ENCODE measurements at regions not wholly inside any gene's neighbourhood (a gene's known extent, or its start where the extent isn't known, plus 50 kb on each side); places are given as distances from the start of the nearest gene placed in this dataset.

DNA sequence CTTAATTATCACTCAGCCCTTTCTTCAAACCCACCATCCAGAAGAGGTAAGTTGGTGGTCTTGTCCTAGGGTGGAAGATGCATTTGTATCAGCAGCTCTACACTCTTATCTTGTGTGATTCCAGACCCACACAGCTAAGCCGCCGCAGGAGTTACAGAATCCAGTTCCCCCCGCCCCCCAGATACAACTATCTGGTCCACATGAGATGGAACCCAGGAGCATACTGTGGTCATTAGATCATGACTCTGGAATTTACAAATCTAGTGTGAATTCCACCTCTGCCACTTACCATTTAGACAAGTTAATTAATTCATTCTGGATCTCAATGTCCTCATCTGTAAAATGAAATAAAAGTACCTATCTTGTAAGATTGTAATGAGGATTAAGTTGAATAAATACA, 486.4 kb downstream of the BCL11A start:
- no peak for DNase-seq (ENCODE audit: low read depth)
- Histone ChIP-seq H3K4me3 (ENCODE audit: low read depth, low read length) (no peak overlapping the region), H3K36me3 (ENCODE audit: control insufficient read depth, insufficient read depth, low read length) (no peaks in the 10 kb centered on the region), H3K27me3 (ENCODE audit: control insufficient read depth, insufficient read depth, low read length) (peaks cover 3% of the 10 kb centered on the region)
- TF ChIP-seq, protein P1, sequence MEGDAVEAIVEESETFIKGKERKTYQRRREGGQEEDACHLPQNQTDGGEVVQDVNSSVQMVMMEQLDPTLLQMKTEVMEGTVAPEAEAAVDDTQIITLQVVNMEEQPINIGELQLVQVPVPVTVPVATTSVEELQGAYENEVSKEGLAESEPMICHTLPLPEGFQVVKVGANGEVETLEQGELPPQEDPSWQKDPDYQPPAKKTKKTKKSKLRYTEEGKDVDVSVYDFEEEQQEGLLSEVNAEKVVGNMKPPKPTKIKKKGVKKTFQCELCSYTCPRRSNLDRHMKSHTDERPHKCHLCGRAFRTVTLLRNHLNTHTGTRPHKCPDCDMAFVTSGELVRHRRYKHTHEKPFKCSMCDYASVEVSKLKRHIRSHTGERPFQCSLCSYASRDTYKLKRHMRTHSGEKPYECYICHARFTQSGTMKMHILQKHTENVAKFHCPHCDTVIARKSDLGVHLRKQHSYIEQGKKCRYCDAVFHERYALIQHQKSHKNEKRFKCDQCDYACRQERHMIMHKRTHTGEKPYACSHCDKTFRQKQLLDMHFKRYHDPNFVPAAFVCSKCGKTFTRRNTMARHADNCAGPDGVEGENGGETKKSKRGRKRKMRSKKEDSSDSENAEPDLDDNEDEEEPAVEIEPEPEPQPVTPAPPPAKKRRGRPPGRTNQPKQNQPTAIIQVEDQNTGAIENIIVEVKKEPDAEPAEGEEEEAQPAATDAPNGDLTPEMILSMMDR (IDR thresholded peaks at IDR 0.05; ENCODE audit: insufficient read depth, low read length, poor library complexity, severe bottlenecking), result no peak

DNA sequence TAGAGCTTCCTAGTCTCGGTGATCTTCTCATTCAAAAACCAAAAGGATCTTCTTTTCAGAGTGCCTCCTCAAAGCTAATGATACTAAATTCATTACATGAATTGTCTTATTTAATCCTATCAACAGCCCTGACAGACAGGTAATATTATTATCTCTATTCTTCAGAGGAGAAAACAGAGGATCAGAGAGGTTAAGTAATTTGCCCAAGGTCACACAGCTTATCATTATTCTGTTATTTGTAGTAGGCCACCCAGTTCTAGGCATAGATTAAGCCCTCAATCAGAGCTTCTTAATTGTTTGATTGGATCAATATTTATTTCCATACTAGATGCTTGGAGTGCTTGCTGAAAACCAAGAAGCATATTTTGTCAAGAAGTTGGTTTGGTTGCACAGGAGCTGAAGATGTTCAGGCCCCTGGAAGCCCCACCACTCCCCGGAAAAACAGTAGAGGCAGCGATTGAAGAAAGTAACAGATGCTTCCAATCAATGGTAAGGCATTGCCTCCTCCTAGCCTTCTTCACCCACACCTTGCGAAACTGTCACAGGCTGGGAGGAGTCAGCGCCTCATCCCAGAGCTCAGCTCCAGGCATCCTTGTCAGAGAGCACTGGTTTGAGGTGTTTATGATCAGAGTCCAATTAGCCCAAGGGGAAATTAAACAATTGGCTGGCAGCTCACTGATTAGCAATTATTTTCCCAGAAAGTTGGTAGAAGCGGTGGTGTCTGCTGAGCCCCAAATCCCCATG, 487.2 kb downstream of the BCL11A start:
- no peak for DNase-seq (ENCODE audit: low read depth)
- Histone ChIP-seq H3K36me3 (ENCODE audit: control insufficient read depth, insufficient read depth, low read length) (no peaks in the 10 kb centered on the region), H3K27me3 (ENCODE audit: control insufficient read depth, insufficient read depth, low read length) (peaks cover 3% of the 10 kb centered on the region), H3K4me3 (ENCODE audit: low read depth, low read length) (no peak overlapping the region)
- TF ChIP-seq, protein P1 (IDR thresholded peaks at IDR 0.05; ENCODE audit: insufficient read depth, low read length, poor library complexity, severe bottlenecking), result no peak

DNA sequence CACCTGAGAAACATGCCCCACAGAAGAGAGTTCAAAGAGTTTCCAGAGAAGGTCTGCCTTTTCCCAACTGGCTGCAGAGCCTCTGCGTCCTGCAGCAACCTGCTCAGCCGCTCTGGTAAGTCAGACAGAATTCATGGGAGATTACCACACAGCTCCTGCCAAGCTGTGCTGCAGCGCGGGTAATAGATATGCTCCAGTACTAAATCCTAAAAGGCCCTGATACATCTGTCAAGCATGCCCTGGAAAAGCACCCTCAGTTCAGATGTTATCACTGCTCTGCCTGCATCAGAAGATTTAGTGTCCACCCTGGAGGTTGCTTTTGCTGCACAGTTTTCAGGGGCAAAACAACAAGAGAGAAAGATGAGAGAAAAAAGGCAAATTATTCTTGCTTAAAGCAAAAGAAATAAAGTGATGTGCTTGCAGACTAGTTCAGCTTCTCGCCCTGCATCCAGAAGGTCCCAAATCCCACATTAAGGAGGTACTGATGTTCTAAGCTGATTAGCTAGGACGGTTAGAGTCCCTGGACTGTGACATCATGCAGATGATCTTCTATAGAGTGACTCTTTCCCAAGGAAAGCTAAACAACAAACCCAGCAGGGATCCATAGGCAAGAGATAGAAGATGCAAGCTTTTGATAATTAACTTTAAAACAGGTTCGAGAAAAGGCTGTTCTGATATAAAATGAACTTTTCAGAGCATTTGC, 488.6 kb downstream of the BCL11A start:
- H3K4me3 ChIP-seq (ENCODE audit: low read depth, low read length), result no peak overlapping the region
- DNase-seq (ENCODE audit: low read depth), result no peak
- TF ChIP-seq, protein P1 (IDR thresholded peaks at IDR 0.05; ENCODE audit: insufficient read depth, low read length, poor library complexity, severe bottlenecking), result no peak

DNA sequence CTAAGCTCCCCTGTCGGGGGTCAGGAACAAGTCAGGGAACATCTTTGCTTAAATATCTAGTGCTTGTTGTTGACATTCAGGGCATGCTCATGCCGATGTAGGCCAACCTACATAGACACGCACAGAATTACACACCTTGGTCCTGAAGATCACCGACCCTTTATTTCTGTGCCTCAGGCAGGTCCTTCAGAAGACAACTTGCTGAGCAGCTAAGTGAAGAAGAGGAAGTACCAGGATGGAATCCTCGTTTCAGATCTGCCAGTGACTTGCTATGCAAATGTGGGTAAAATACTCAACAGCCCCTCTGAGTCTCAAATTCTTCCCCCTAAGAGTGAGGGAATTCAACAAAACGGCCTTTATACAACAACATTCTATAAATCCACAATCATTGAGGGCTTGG, 494.7 kb downstream of the BCL11A start:
- Histone ChIP-seq H3K4me3 (ENCODE audit: low read depth, low read length) (no peak overlapping the region), H3K27me3 (ENCODE audit: control insufficient read depth, insufficient read depth, low read length) (no peaks in the 10 kb centered on the region), H3K36me3 (ENCODE audit: control insufficient read depth, insufficient read depth, low read length) (no peaks in the 10 kb centered on the region)
- TF ChIP-seq, protein P1 (IDR thresholded peaks at IDR 0.05; ENCODE audit: insufficient read depth, low read length, poor library complexity, severe bottlenecking), result no peak
- no peak for DNase-seq (ENCODE audit: low read depth)

More for the DNA sequence above, 488.6 kb downstream of the BCL11A start:
- H3K36me3 ChIP-seq (ENCODE audit: control insufficient read depth, insufficient read depth, low read length), result no peaks in the 10 kb centered on the region
- peaks cover 3% of the 10 kb centered on the region for H3K27me3 ChIP-seq (ENCODE audit: control insufficient read depth, insufficient read depth, low read length)

DNA sequence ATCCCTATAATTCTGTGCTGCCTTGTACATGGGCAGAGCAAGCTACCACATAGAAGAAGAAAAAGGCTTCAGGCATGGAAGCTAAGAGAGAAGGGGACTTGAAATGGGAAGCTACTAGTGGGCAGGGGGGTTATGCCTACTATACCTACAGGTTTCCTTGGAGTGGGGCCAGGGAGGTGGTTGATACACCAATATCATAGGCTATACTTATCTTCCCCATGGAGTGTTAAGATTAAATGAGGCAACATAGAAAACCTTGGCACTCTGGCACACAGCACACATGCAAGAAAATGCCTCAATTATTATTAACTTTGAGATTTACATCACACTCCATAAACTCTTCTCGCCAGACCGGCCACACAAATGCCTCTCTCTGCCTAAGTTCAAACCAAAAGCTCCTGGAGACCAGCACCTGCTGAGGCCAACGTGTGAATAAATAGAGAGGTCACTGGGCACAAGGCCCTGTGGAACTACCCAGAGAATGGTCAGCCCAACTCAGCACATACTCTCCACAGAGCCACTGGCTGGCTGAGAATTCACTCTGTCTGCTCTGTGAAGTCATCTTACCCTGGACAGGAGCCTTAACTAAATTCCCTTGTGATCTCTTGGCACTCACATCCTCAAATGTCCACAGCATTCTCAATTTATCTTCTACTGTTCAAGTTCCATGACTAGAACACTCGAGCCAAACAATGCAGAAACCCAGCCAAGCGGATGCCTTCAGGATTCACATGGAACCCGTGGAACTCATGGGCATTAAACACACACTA, 498.7 kb downstream of the BCL11A start:
- DNase-seq (ENCODE audit: low read depth), result no peak
- H3K4me3 ChIP-seq (ENCODE audit: low read depth, low read length), result no peak overlapping the region

More for the DNA sequence above, 498.7 kb downstream of the BCL11A start:
- no peaks in the 10 kb centered on the region for H3K36me3 ChIP-seq (ENCODE audit: control insufficient read depth, insufficient read depth, low read length)
- TF ChIP-seq, protein P1 (IDR thresholded peaks at IDR 0.05; ENCODE audit: insufficient read depth, low read length, poor library complexity, severe bottlenecking), result no peak
- H3K27me3 ChIP-seq (ENCODE audit: control insufficient read depth, insufficient read depth, low read length), result no peaks in the 10 kb centered on the region

All from kidney epithelial cell (primary cell).